ENCODE measurements at regions not wholly inside any gene's neighbourhood (a gene's known extent, or its start where the extent isn't known, plus 50 kb on each side); places are given as distances from the start of the nearest gene placed in this dataset.

- Histone ChIP-seq H3K4me3 (no peak overlapping the region), H3K27me3 (no peaks in the 10 kb centered on the region), H3K9me3 (no peaks in the 10 kb centered on the region), H3K36me3 (no peaks in the 10 kb centered on the region)
- peak; percentile 58 for DNase-seq
These were observed 476.5 kb downstream of the FOXG1 start for GRCh38 chr14:29242755-29243754.

GRCh38 chr14:29255692-29256091 is 489.1 kb downstream of the FOXG1 start:
- Histone ChIP-seq H3K4me3 (no peak overlapping the region), H3K27me3 (no peaks in the 10 kb centered on the region), H3K36me3 (no peaks in the 10 kb centered on the region), H3K9me3 (no peaks in the 10 kb centered on the region)
- DNase-seq, result no peak

GRCh38 chr14:29262979-29263378 is 496.4 kb downstream of the FOXG1 start:
- no peaks in the 10 kb centered on the region for H3K27me3 ChIP-seq
- H3K36me3 ChIP-seq, result no peaks in the 10 kb centered on the region
- no peak overlapping the region for H3K4me3 ChIP-seq
- no peak for DNase-seq
- no peaks in the 10 kb centered on the region for H3K9me3 ChIP-seq

- Histone ChIP-seq H3K27me3 (no peaks in the 10 kb centered on the region), H3K4me3 (no peak overlapping the region), H3K9me3 (no peaks in the 10 kb centered on the region), H3K36me3 (no peaks in the 10 kb centered on the region)
- DNase-seq, result no peak
These were observed 498.3 kb downstream of the FOXG1 start for GRCh38 chr14:29264865-29265264.

GRCh38 chr14:29265852-29266251 is 499.3 kb downstream of the FOXG1 start:
- no peaks in the 10 kb centered on the region for H3K36me3 ChIP-seq
- no peak overlapping the region for H3K4me3 ChIP-seq
- no peaks in the 10 kb centered on the region for H3K9me3 ChIP-seq
- no peaks in the 10 kb centered on the region for H3K27me3 ChIP-seq
- DNase-seq, result no peak

- H3K9me3 ChIP-seq, result no peaks in the 10 kb centered on the region
- H3K4me3 ChIP-seq, result no peak overlapping the region
- no peaks in the 10 kb centered on the region for H3K36me3 ChIP-seq
- no peak for DNase-seq
- no peaks in the 10 kb centered on the region for H3K27me3 ChIP-seq
These were observed 505.1 kb downstream of the FOXG1 start for GRCh38 chr14:29271669-29272068.

GRCh38 chr14:29273513-29273912 is 506.9 kb downstream of the FOXG1 start:
- Histone ChIP-seq H3K9me3 (no peaks in the 10 kb centered on the region), H3K27me3 (no peaks in the 10 kb centered on the region), H3K4me3 (no peak overlapping the region), H3K36me3 (no peaks in the 10 kb centered on the region)
- DNase-seq, result no peak

- Histone ChIP-seq H3K9me3 (no peaks in the 10 kb centered on the region), H3K36me3 (no peaks in the 10 kb centered on the region), H3K27me3 (no peaks in the 10 kb centered on the region), H3K4me3 (no peak overlapping the region)
- no peak for DNase-seq
These were observed 508.5 kb downstream of the FOXG1 start for GRCh38 chr14:29274890-29275596.

GRCh38 chr14:29278301-29279263 is 512.0 kb downstream of the FOXG1 start:
- DNase-seq, result no peak
- Histone ChIP-seq H3K9me3 (no peaks in the 10 kb centered on the region), H3K27me3 (no peaks in the 10 kb centered on the region), H3K36me3 (no peaks in the 10 kb centered on the region), H3K4me3 (no peak overlapping the region)

- H3K27me3 ChIP-seq, result no peaks in the 10 kb centered on the region
- no peaks in the 10 kb centered on the region for H3K9me3 ChIP-seq
- H3K4me3 ChIP-seq, result no peak overlapping the region
- DNase-seq, result no peak
- H3K36me3 ChIP-seq, result no peaks in the 10 kb centered on the region
These were observed 515.6 kb downstream of the FOXG1 start for GRCh38 chr14:29282169-29282568.

- DNase-seq, result no peak
- Histone ChIP-seq H3K9me3 (no peaks in the 10 kb centered on the region), H3K4me3 (no peak overlapping the region), H3K36me3 (no peaks in the 10 kb centered on the region), H3K27me3 (no peaks in the 10 kb centered on the region)
These were observed 523.9 kb downstream of the FOXG1 start for GRCh38 chr14:29290441-29290840.

- no peaks in the 10 kb centered on the region for H3K27me3 ChIP-seq
- no peaks in the 10 kb centered on the region for H3K36me3 ChIP-seq
These were observed 532.8 kb downstream of the FOXG1 start for GRCh38 chr14:29299372-29299771.

GRCh38 chr14:29301571-29301970 is 535.0 kb downstream of the FOXG1 start:
- no peaks in the 10 kb centered on the region for H3K9me3 ChIP-seq
- no peaks in the 10 kb centered on the region for H3K36me3 ChIP-seq
- no peak overlapping the region for H3K4me3 ChIP-seq
- no peaks in the 10 kb centered on the region for H3K27me3 ChIP-seq
- DNase-seq, result no peak

More at GRCh38 chr14:29299372-29299771, 532.8 kb downstream of the FOXG1 start:
- Histone ChIP-seq H3K4me3 (no peak overlapping the region), H3K9me3 (no peaks in the 10 kb centered on the region)
- DNase-seq, result no peak

- H3K9me3 ChIP-seq, result peaks cover 5% of the 10 kb centered on the region
- no peaks in the 10 kb centered on the region for H3K36me3 ChIP-seq
- no peak for DNase-seq
- H3K27me3 ChIP-seq, result no peaks in the 10 kb centered on the region
- no peak overlapping the region for H3K4me3 ChIP-seq
These were observed 543.6 kb downstream of the FOXG1 start for GRCh38 chr14:29310210-29310609.

- H3K9me3 ChIP-seq, result peaks cover 5% of the 10 kb centered on the region
- no peaks in the 10 kb centered on the region for H3K36me3 ChIP-seq
- peak; percentile 50 for DNase-seq
- no peak overlapping the region for H3K4me3 ChIP-seq
- H3K27me3 ChIP-seq, result no peaks in the 10 kb centered on the region
These were observed 544.2 kb downstream of the FOXG1 start for GRCh38 chr14:29310757-29311156.

- H3K4me3 ChIP-seq, result no peak overlapping the region
- H3K9me3 ChIP-seq, result peaks cover 5% of the 10 kb centered on the region
- H3K36me3 ChIP-seq, result no peaks in the 10 kb centered on the region
- no peak for DNase-seq
- H3K27me3 ChIP-seq, result no peaks in the 10 kb centered on the region
These were observed 545.4 kb downstream of the FOXG1 start for GRCh38 chr14:29311983-29312382.

- DNase-seq, result no peak
- Histone ChIP-seq H3K4me3 (no peak overlapping the region), H3K27me3 (no peaks in the 10 kb centered on the region), H3K36me3 (no peaks in the 10 kb centered on the region), H3K9me3 (peaks cover 2% of the 10 kb centered on the region)
These were observed 550.3 kb downstream of the FOXG1 start for GRCh38 chr14:29316936-29317335.
